Ascending aorta (tissue), 2 donors: ENCODE measurements at regions not wholly inside any gene's neighbourhood (a gene's known extent, or its start where the extent isn't known, plus 50 kb on each side); places are given as distances from the start of the nearest gene placed in this dataset.

Source experiments
- DNase-seq, 2 donors: peaks; one replicate each; pipeline ENCODE4 v3.0.0-alpha.2; 2019; ENCODE audit warnings: low spot score in 2 of 2
- H3K27ac ChIP-seq, 2 donors: fragments of 200-600 bp; sonication (generic); one replicate each; pipeline ENCODE4 v1.5.1; 2016 to 2017; ENCODE audit warnings: mild to moderate bottlenecking in 1 of 2
- H3K27me3 ChIP-seq: fragments of 200-600 bp; sonication (generic); one replicate; pipeline ENCODE4 v1.5.1; 2017
- H3K36me3 ChIP-seq, 2 donors: fragments of 200-600 bp; sonication (generic); one replicate each; pipeline ENCODE4 v1.5.1; 2016
- H3K4me1 ChIP-seq, 2 donors: fragments of 200-600 bp; sonication (generic); one replicate each; pipeline ENCODE4 v1.5.1; 2016 to 2017; ENCODE audit warnings: mild to moderate bottlenecking in 1 of 2
- H3K4me3 ChIP-seq, 2 donors: fragments of 200-600 bp; sonication (generic); one replicate each; pipeline ENCODE4 v1.5.1; 2016 to 2017; ENCODE audit warnings: mild to moderate bottlenecking in 1 of 2
- H3K9me3 ChIP-seq, 2 donors: fragments of 200-600 bp; sonication (generic); one replicate each; pipeline ENCODE4 v1.5.1; 2016
- CTCF ChIP-seq, 3 experiments: fragments of 200-600 bp in 2 of 3; fragments of 450-650 bp in 1 of 3; sonication (generic) in 2 of 3; IDR thresholded peaks; one replicate each; pipeline ENCODE4 v1.5.1; 2016 to 2019; ENCODE audit warnings: antibody characterized with exemption in 3 of 3, mild to moderate bottlenecking in 1 of 3, moderate library complexity in 1 of 3
- intact Hi-C: fragments of 100-400 bp; cut with DNase I; formaldehyde crosslinking; loops from one replicate; pipeline ENCODE4 v1.15.1; 2023

DNA sequence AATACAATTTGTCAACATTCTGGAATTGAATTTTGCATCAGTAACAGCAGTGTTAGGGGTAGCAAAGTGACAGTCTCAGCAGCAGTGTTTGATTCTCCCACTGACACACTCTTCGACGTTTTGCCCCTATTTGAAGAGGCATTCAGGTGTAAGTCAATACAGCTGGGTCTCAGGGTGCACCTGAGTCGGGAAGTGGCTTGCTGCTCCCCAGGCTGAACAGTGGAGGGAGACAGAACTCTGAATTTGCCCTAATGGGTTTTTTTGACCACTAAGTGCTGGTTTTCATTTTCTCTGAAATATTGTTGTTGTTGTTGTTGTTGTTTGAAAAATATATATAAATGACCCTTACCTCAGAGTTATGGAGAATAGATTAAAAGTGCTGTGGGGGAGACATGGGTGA lies 223.2 kb downstream of the TLR4 start:
- intact Hi-C loops: no loop called here
- no peak for DNase-seq
- no peak for TF ChIP-seq CTCF (IDR thresholded peaks at IDR 0.05)
- Histone ChIP-seq H3K4me3 (no peak overlapping the region), H3K27me3 (no peaks in the 10 kb centered on the region), H3K27ac (no peak overlapping the region), H3K9me3 (no peaks in the 10 kb centered on the region), H3K36me3 (no peaks in the 10 kb centered on the region), H3K4me1 (no peaks in the 10 kb centered on the region)

- Histone ChIP-seq H3K4me1 (no peaks in the 10 kb centered on the region), H3K4me3 (no peak overlapping the region), H3K27ac (no peak overlapping the region), H3K9me3 (no peaks in the 10 kb centered on the region), H3K36me3 (no peaks in the 10 kb centered on the region), H3K27me3 (no peaks in the 10 kb centered on the region)
- no peak for DNase-seq
- no peak for TF ChIP-seq CTCF (IDR thresholded peaks at IDR 0.05)
- intact Hi-C loops: no loop called here
Measured at GRCh38 chr9:117929868-117930267, 225.7 kb downstream of the TLR4 start.

DNA sequence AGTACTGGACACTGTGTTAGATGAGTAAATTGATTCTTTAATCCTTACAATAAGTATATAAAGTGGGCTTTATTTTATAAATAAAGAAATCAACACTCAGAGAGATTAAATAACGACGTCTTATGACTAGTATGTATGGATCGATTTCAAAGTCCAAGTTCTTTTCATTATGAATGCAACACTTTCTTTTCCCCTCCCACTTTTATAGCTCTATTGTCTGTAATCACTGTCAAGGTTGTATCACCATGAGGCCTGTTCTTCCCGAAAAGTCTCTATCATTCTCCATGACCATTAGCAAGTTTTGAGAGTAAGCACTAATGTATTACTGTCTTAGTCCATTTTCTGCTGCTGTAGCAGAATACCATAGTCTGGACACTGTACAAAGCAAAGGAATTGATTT lies 228.4 kb downstream of the TLR4 start:
- H3K36me3 ChIP-seq: no peaks in the 10 kb centered on the region
- no peaks in the 10 kb centered on the region for H3K27me3 ChIP-seq
- no peaks in the 10 kb centered on the region for H3K9me3 ChIP-seq
- no peak for TF ChIP-seq CTCF (IDR thresholded peaks at IDR 0.05)
- no peak overlapping the region for H3K4me3 ChIP-seq
- intact Hi-C loops: no loop called here
- H3K4me1 ChIP-seq: no peaks in the 10 kb centered on the region
- DNase-seq: no peak
- H3K27ac ChIP-seq: no peak overlapping the region

DNA sequence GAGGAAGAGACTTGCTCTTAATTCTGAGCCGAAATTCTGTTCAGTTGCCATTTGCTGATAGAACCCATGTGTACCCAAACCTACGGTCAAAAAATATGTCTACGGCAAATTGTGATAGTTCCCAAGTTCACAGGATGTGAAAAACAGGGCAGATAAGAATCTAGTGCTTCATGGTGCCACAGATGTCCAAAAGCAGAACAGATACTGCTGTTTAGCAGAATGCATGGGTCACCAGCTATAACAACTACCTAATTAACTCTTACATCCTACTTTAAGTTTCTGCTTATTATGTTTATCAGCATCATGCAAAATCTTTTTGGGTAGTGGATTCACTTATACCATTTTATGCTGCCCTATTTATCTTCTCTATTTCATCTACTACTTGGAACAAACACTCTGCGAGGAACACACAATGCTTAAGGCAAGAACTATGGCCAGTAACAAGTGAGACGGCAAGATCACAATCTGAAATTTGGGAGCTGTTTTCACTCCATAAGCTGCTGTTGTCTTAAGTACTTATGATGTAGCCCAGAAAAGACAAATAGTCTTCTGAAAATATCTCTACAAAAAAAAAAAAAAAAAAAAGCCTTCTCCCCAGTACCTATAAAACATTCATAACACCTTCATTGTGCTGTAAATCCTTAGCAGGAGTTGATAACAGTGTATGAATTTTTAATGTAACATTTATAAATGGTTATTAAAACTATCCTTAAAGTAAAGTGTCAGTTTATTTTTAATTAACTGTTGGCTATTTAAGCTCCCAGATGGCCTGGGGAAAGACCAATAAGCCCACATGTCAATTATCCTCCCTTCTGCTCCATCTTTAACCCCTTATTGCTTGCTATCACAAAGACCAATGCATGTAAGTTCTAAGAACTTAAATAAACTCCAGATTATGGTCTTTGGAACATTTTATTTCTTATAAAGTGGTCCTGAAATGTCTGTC lies 232.3 kb downstream of the TLR4 start:
- Histone ChIP-seq H3K27ac (no peak overlapping the region), H3K4me1 (no peaks in the 10 kb centered on the region), H3K9me3 (no peaks in the 10 kb centered on the region), H3K4me3 (no peak overlapping the region), H3K27me3 (no peaks in the 10 kb centered on the region), H3K36me3 (no peaks in the 10 kb centered on the region)
- no peak for TF ChIP-seq CTCF (IDR thresholded peaks at IDR 0.05)
- intact Hi-C loops: no loop called here
- DNase-seq: no peak

- intact Hi-C loops: no loop called here
- DNase-seq: no peak
- no peaks in the 10 kb centered on the region for H3K9me3 ChIP-seq
- no peaks in the 10 kb centered on the region for H3K27me3 ChIP-seq
- TF ChIP-seq CTCF (IDR thresholded peaks at IDR 0.05): no peak
- H3K4me1 ChIP-seq: no peaks in the 10 kb centered on the region
- H3K36me3 ChIP-seq: no peaks in the 10 kb centered on the region
- no peak overlapping the region for H3K27ac ChIP-seq
- no peak overlapping the region for H3K4me3 ChIP-seq
Measured at GRCh38 chr9:117938086-117938485, 233.9 kb downstream of the TLR4 start.
